ENCODE measurements at regions not wholly inside any gene's neighbourhood (a gene's known extent, or its start where the extent isn't known, plus 50 kb on each side); places are given as distances from the start of the nearest gene placed in this dataset.

DNA sequence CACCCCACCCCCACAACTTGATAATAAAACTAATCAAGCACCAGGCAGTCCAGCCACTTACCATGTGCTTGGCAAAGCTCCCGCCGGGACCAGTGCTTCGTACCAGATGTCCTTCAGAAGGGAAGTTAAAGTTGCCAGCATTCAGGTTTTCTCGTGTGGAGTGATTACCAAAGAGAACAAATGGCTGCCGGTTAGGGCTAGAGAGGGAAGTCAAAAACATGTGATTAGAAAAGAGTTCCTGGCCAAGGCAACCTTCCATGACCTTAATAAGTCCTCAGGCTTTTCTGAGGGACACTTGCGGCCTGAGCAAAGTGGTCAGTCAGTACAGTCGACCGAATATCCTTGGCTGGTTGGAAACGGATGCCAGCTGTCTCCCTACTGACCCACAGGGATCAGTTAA is 67.0 kb downstream of the DNAAF9 start:
- no peak for DNase-seq (ENCODE audit: low read depth)
- Histone ChIP-seq H3K36me3 (ENCODE audit: control insufficient read depth, insufficient read depth, low read length) (peaks cover 8% of the 10 kb centered on the region), H3K27me3 (ENCODE audit: control insufficient read depth, insufficient read depth, low read length) (no peaks in the 10 kb centered on the region), H3K4me3 (ENCODE audit: low read depth, low read length) (no peak overlapping the region)
- TF ChIP-seq, protein P1, sequence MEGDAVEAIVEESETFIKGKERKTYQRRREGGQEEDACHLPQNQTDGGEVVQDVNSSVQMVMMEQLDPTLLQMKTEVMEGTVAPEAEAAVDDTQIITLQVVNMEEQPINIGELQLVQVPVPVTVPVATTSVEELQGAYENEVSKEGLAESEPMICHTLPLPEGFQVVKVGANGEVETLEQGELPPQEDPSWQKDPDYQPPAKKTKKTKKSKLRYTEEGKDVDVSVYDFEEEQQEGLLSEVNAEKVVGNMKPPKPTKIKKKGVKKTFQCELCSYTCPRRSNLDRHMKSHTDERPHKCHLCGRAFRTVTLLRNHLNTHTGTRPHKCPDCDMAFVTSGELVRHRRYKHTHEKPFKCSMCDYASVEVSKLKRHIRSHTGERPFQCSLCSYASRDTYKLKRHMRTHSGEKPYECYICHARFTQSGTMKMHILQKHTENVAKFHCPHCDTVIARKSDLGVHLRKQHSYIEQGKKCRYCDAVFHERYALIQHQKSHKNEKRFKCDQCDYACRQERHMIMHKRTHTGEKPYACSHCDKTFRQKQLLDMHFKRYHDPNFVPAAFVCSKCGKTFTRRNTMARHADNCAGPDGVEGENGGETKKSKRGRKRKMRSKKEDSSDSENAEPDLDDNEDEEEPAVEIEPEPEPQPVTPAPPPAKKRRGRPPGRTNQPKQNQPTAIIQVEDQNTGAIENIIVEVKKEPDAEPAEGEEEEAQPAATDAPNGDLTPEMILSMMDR (IDR thresholded peaks at IDR 0.05; ENCODE audit: insufficient read depth, low read length, severe bottlenecking), result no peak
- no peak for FAIRE-seq

DNA sequence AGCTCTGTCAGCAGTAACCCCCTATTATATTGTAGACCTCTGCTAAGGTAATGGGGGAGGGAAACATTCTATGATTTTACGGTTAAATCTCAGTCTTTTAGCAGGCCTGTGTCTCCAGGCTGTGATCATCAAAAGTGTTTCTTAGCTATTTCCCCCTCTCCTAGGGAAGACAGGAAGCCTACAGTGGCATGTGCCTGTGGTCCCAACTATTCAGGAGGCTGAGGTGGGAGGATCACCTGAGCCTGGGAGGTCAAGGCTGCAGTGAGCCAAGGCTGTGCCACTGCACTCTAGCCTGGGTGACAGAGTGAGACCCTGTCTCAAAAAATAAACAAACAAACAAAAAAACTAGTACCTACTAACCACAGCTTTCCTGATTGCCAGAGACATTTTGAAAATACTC is 67.9 kb downstream of the DNAAF9 start:
- no peak for FAIRE-seq
- TF ChIP-seq, protein P1 (IDR thresholded peaks at IDR 0.05; ENCODE audit: insufficient read depth, low read length, severe bottlenecking), result no peak
- H3K36me3 ChIP-seq (ENCODE audit: control insufficient read depth, insufficient read depth, low read length), result peaks cover 8% of the 10 kb centered on the region

DNA sequence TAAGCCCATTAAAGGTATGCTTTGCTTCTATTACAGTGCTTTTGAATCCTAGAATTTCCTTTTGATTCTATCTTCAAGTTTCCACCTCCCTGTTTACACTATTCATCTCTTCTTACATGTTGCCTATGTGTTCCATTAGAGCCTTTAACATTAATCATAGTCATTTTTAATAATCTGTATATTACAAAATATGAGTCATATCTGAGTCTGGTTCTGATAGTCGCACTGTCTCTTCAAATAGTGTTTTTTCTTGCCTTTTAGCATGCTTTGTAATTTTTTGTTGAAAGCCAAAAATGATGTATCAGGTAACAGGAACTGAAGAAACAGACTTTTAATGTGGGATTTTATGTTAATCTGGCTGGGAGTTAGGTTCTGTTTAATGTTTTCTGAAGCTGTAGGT is 68.4 kb downstream of the DNAAF9 start:
- FAIRE-seq (no peak), DNase-seq (ENCODE audit: low read depth) (peak; percentile 17)
- TF ChIP-seq, protein P1 (IDR thresholded peaks at IDR 0.05; ENCODE audit: insufficient read depth, low read length, severe bottlenecking), result no peak
- no peaks in the 10 kb centered on the region for H3K27me3 ChIP-seq (ENCODE audit: control insufficient read depth, insufficient read depth, low read length)
- peaks cover 8% of the 10 kb centered on the region for H3K36me3 ChIP-seq (ENCODE audit: control insufficient read depth, insufficient read depth, low read length)
- no peak overlapping the region for H3K4me3 ChIP-seq (ENCODE audit: low read depth, low read length)

More for the DNA sequence above, 67.9 kb downstream of the DNAAF9 start:
- Histone ChIP-seq H3K4me3 (ENCODE audit: low read depth, low read length) (no peak overlapping the region), H3K27me3 (ENCODE audit: control insufficient read depth, insufficient read depth, low read length) (no peaks in the 10 kb centered on the region)
- DNase-seq (ENCODE audit: low read depth), result no peak

DNA sequence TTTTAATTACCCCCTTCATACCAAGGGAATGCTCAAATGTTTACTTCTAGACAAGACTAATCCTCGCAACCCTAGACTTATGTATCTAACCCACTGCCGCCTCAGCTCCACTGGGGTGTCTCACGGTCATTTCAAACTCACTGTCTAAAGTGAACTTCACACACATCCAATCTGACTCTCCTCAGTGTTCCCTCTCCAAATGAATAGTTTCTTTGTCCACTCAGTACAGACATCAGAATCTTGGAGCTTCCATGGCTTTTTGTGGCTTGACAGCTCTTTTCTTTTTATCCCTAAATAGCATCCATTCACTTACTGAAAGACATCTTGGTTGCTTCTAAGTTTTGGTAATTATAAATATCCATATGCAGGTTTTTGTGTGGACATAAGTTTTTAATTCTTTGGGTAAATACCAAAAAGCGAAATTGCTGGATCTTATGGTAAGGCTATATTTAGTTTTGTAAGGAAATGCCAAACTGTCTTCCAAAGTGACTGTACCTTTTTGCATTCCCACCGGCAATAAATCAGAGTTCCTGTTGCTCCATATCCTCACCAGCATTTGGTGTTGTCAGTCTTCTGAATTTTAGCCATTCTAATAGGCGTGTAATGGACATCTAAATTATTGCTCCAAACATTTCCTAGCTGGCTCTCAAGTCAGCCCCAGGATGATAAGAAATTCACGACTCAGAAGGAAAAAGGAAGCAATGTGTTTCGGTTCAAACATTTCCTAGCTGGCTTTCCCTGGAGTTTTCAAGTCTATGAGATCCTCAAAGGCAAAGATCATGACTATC is 73.1 kb downstream of the DNAAF9 start:
- DNase-seq (ENCODE audit: low read depth) (no peak), FAIRE-seq (no peak)
- H3K36me3 ChIP-seq (ENCODE audit: control insufficient read depth, insufficient read depth, low read length), result peaks cover 10% of the 10 kb centered on the region
- TF ChIP-seq, protein P1 (IDR thresholded peaks at IDR 0.05; ENCODE audit: insufficient read depth, low read length, severe bottlenecking), result no peak
- no peaks in the 10 kb centered on the region for H3K27me3 ChIP-seq (ENCODE audit: control insufficient read depth, insufficient read depth, low read length)
- no peak overlapping the region for H3K4me3 ChIP-seq (ENCODE audit: low read depth, low read length)

DNA sequence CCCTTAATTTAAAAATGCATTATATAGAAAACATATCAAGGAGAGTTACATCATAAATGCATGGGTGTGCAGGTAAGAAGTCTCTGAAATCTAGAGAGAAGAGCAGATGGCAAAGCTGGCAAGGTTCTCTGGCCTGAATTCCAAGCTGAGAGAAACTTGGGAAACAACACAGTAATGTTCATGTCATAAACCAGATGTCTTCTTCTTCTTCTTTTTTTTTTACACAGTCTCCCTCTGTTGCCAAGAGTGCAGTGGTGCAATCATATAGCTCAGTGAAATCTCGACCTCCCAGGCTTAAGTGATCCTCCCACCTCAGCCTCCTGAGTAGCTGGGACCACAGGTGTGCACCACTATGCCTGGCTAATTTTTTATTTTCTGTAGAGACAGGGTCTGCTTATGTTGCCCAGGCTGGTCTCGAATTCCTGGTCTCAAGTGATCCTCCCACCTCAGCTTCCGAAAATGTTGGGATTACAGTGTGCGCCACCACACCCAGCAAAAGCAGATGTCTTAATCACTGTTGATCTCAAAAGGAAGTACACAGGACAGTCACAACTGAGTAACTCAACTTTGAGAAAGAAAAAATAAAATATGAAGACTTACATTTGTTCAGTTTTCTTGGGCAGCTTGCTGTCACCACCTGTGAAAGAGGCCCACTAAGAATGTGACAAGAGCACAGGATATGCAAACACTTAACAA is 77.3 kb downstream of the DNAAF9 start:
- DNase-seq (ENCODE audit: low read depth), result no peak
- no peak overlapping the region for H3K4me3 ChIP-seq (ENCODE audit: low read depth, low read length)
- H3K27me3 ChIP-seq (ENCODE audit: control insufficient read depth, insufficient read depth, low read length), result no peaks in the 10 kb centered on the region
- TF ChIP-seq, protein P1 (IDR thresholded peaks at IDR 0.05; ENCODE audit: insufficient read depth, low read length, severe bottlenecking), result no peak
- FAIRE-seq, result no peak
- peaks cover 18% of the 10 kb centered on the region for H3K36me3 ChIP-seq (ENCODE audit: control insufficient read depth, insufficient read depth, low read length)
